Activated CD8-positive, alpha-beta memory T cell treated with anti-CD3 and anti-CD28 coated beads, Interleukin-2, amount 10 ng/mL, durations not matched to agents 7 days and 5 days (primary cell): ENCODE measurements at regions not wholly inside any gene's neighbourhood (a gene's known extent, or its start where the extent isn't known, plus 50 kb on each side); places are given as distances from the start of the nearest gene placed in this dataset.

ENCODE experiments used
- ATAC-seq: fragments of 150-1000 bp; cut with Tn5 transposase; one replicate; pipeline ENCODE4 v1.10.0; 2021; ENCODE audit warnings: moderate library complexity
- CTCF ChIA-PET: fragments of 350-600 bp; sonication (Branson Sonifier 250); formaldehyde crosslinking; loops from one replicate; lab custom pipeline; 2021; ENCODE audit warnings: antibody characterized with exemption; lab: Charles Lee
- DNase-seq: peaks from one replicate; pipeline ENCODE4 v3.0.0-alpha.2; 2020
- H3K27ac Mint-ChIP-seq: one replicate; pipeline ENCODE4 v1.8.0; 2021; ENCODE audit warnings: mild to moderate bottlenecking, mixed read lengths
- H3K27me3 Mint-ChIP-seq: one replicate; pipeline ENCODE4 v1.8.0; 2021; ENCODE audit warnings: mixed read lengths
- H3K36me3 Mint-ChIP-seq: one replicate; pipeline ENCODE4 v1.8.0; 2021; ENCODE audit warnings: mild to moderate bottlenecking, mixed read lengths
- H3K4me1 Mint-ChIP-seq: one replicate; pipeline ENCODE4 v1.8.0; 2021; ENCODE audit warnings: mixed read lengths
- H3K4me3 Mint-ChIP-seq: one replicate; pipeline ENCODE4 v1.8.0; 2021; ENCODE audit warnings: mild to moderate bottlenecking, moderate library complexity, mixed read lengths
- H3K9me3 Mint-ChIP-seq: one replicate; pipeline ENCODE4 v1.8.0; 2022; ENCODE audit warnings: low read depth, mixed read lengths

- peaks cover 6% of the 10 kb centered on the region for H3K9me3 Mint-ChIP-seq
- ATAC-seq (no peak), DNase-seq (no peak)
- CTCF ChIA-PET, result interaction anchor here (1.4 kb wide), 1 partner anchor 9 kb away, joined by 5 read pairs; no protein-coding TSS in a partner anchor
- no peak overlapping the region for H3K4me3 Mint-ChIP-seq
- no peak overlapping the region for H3K27ac Mint-ChIP-seq
- H3K27me3 Mint-ChIP-seq, result no peaks in the 10 kb centered on the region
- peaks cover 3% of the 10 kb centered on the region for H3K36me3 Mint-ChIP-seq
- no peaks in the 10 kb centered on the region for H3K4me1 Mint-ChIP-seq
These were observed 76.2 kb upstream of the IL2 start for GRCh38 chr4:122532766-122533165.

DNA sequence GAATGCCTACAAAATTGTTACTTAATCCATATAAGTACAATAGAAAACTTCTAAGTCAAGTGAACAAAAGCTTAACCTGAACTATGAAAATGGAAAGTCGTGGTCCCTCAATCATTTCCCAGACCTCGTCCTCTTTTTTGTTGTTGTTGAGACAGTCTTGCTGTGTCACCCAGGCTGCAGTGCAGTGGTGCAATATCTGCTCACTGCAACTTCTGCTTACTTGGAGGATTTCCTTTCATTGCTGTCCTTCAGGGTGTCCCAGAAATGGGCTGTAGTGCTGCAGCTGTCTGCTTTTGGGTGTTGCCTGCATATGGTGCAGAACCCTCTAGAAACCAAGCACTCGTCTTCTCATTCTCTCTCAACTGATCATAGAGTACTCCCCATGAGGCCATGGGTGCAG lies 75.0 kb upstream of the IL2 start:
- no peak overlapping the region for H3K27ac Mint-ChIP-seq
- no peaks in the 10 kb centered on the region for H3K27me3 Mint-ChIP-seq
- no peaks in the 10 kb centered on the region for H3K4me1 Mint-ChIP-seq
- DNase-seq (no peak), ATAC-seq (no peak)
- CTCF ChIA-PET, result no interaction called here
- no peak overlapping the region for H3K4me3 Mint-ChIP-seq
- peaks cover 3% of the 10 kb centered on the region for H3K36me3 Mint-ChIP-seq
- H3K9me3 Mint-ChIP-seq, result peaks cover 6% of the 10 kb centered on the region

GRCh38 chr4:122531038-122531437 lies 74.5 kb upstream of the IL2 start:
- H3K27ac Mint-ChIP-seq, result no peak overlapping the region
- H3K36me3 Mint-ChIP-seq, result peaks cover 2% of the 10 kb centered on the region
- DNase-seq (no peak), ATAC-seq (no peak)
- no peak overlapping the region for H3K4me3 Mint-ChIP-seq
- no peaks in the 10 kb centered on the region for H3K27me3 Mint-ChIP-seq
- H3K9me3 Mint-ChIP-seq, result peaks cover 6% of the 10 kb centered on the region
- no peaks in the 10 kb centered on the region for H3K4me1 Mint-ChIP-seq
- CTCF ChIA-PET, result no interaction called here

DNA sequence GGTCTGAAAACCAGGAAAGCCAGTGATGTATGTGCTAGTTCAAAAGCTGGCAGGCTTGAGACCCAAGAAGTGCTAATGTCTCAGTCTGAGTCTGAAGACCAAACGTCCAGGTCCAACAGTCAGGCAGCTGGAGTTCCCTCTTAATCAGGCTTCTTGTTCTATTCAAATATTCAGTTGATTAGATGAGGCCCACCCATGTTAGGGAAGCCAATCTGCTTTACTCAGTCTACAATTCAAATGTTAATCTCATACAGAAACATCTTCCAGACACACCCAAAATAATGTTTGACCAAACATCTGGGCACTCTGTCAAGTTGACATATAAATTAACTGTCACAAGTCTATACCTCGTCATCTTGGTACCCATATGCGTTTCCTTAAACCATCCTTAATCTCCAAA lies 72.4 kb upstream of the IL2 start:
- no peak overlapping the region for H3K4me3 Mint-ChIP-seq
- CTCF ChIA-PET, result no interaction called here
- H3K27ac Mint-ChIP-seq, result no peak overlapping the region

DNA sequence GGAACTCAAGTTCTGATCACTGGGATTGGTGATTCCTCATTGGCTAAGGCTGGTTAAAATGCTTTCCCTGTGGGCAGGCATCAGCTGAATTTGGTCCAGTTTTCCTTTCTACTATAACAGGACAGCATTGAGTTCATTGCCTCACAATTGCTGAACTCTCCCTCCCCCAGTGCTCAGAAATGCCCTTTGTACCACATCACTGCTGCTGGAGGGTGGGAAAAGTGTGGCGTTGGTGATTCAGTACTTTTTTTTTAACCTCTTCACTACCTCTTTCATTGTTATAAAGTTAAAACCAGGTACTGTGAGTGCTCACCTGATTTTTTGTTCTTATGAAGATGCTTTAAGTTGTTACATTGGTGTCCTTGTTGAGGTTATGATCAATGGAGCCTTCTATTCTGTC lies 69.3 kb upstream of the IL2 start:
- ATAC-seq (no peak), DNase-seq (no peak)
- CTCF ChIA-PET, result no interaction called here

More for the DNA sequence above, 72.4 kb upstream of the IL2 start:
- DNase-seq, result no peak
- peaks cover 5% of the 10 kb centered on the region for H3K36me3 Mint-ChIP-seq
- no peaks in the 10 kb centered on the region for H3K9me3 Mint-ChIP-seq
- peaks cover 2% of the 10 kb centered on the region for H3K27me3 Mint-ChIP-seq
- ATAC-seq, result no peak
- H3K4me1 Mint-ChIP-seq, result no peaks in the 10 kb centered on the region

GRCh38 chr4:122524176-122524575 lies 67.7 kb upstream of the IL2 start:
- no peak for ATAC-seq
- Mint-ChIP-seq H3K9me3 (no peaks in the 10 kb centered on the region), H3K4me3 (no peak overlapping the region), H3K27ac (no peak overlapping the region), H3K36me3 (peaks cover 9% of the 10 kb centered on the region), H3K4me1 (no peaks in the 10 kb centered on the region), H3K27me3 (peaks cover 5% of the 10 kb centered on the region)
- no peak for DNase-seq
- CTCF ChIA-PET, result no interaction called here

More for the DNA sequence above, 69.3 kb upstream of the IL2 start:
- Mint-ChIP-seq H3K36me3 (peaks cover 7% of the 10 kb centered on the region), H3K27ac (no peak overlapping the region), H3K4me1 (no peaks in the 10 kb centered on the region), H3K27me3 (peaks cover 2% of the 10 kb centered on the region), H3K4me3 (no peak overlapping the region), H3K9me3 (no peaks in the 10 kb centered on the region)

DNA sequence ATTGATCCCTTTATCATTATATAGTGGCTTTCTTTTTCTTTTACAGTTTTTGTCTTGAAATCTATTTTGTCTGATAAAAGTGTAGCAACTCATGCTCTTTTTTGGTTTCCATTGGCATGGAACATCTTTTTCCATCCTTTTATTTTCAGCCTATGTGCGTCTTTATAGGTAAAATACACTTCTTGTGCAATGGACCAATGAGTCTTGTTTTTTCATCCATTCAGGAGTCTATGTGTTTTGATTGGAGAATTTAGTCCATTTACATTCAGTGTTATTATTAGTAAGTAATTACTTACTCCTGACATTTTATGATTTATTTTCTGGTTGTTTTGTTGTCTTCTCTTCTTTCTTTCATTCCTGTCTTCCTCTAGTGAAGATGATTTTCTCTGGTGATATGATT lies 66.4 kb upstream of the IL2 start:
- Mint-ChIP-seq H3K27ac (no peak overlapping the region), H3K9me3 (no peaks in the 10 kb centered on the region), H3K36me3 (peaks cover 9% of the 10 kb centered on the region), H3K27me3 (peaks cover 5% of the 10 kb centered on the region), H3K4me1 (no peaks in the 10 kb centered on the region), H3K4me3 (no peak overlapping the region)
- CTCF ChIA-PET, result no interaction called here
- ATAC-seq (no peak), DNase-seq (no peak)

DNA sequence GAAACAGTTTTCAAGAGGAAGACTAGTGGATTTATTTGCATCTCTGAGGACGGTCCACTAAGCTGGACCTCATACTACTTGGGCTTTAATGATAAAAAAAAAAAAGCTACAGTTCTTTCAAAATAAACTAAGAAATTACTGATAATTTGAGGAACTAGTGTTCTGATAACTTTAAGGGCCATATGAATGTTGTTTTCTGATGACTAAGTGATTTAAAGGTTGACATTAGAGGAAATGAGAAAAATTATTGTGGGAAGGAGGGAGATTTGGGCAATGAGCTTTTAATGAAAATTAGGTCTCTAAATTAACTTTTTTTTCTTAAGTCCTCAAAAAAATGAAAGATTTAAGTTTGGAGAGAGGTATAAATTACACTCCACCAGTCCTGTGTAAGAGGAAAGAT lies 60.8 kb upstream of the IL2 start:
- peaks cover 6% of the 10 kb centered on the region for H3K27me3 Mint-ChIP-seq
- no peak overlapping the region for H3K27ac Mint-ChIP-seq
- no peak overlapping the region for H3K4me3 Mint-ChIP-seq
- no peak for DNase-seq
- no peaks in the 10 kb centered on the region for H3K9me3 Mint-ChIP-seq
- H3K36me3 Mint-ChIP-seq, result peaks cover 2% of the 10 kb centered on the region
- H3K4me1 Mint-ChIP-seq, result no peaks in the 10 kb centered on the region
- CTCF ChIA-PET, result no interaction called here
- no peak for ATAC-seq

GRCh38 chr4:122516376-122516775 lies 59.9 kb upstream of the IL2 start:
- CTCF ChIA-PET, result no interaction called here
- Mint-ChIP-seq H3K4me3 (no peak overlapping the region), H3K9me3 (no peaks in the 10 kb centered on the region), H3K36me3 (peaks cover 2% of the 10 kb centered on the region), H3K4me1 (no peaks in the 10 kb centered on the region), H3K27ac (no peak overlapping the region), H3K27me3 (peaks cover 10% of the 10 kb centered on the region)
- DNase-seq (no peak), ATAC-seq (no peak)

DNA sequence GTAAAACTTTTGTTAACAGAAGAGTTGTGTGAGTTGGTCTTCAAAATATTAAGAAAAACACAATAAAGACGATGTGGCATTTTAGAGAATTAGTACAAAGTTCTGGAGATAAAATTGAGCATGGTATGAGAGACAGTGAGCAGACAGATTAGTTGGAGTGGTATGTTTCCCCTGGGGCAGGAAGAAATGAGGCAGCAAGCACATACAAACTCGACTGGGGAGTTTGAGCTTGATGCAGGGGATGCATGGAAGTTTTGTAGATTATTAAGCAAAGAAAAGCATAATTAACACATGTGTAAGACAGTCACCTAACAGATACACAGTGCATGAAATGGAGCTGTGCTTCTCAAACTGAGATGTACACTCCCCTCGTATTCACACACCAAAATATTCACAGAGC lies 58.1 kb upstream of the IL2 start:
- Mint-ChIP-seq H3K27me3 (peaks cover 6% of the 10 kb centered on the region), H3K4me1 (no peaks in the 10 kb centered on the region), H3K9me3 (no peaks in the 10 kb centered on the region), H3K4me3 (no peak overlapping the region), H3K36me3 (no peaks in the 10 kb centered on the region), H3K27ac (no peak overlapping the region)
- no peak for ATAC-seq
- DNase-seq, result no peak
- CTCF ChIA-PET, result no interaction called here

DNA sequence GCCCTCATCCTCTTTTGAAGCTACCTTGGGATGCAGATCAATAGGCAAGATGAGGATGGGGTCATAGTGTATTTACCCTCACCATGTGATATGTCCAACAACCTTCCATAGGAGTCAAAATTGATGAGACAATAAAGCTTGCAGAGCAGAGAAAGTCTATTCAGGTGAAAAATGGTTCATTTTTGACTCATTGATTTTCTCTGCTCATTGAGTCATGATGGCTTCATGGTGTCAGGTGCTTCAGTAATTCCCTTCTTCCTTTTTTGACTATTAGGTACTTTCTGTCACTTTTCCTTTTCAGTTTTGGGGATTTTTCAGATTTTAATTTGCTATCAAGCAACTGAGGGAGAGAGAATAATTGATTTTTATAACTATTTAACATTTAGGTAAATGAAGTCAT lies 55.9 kb upstream of the IL2 start:
- ATAC-seq, result no peak
- CTCF ChIA-PET, result no interaction called here
- Mint-ChIP-seq H3K9me3 (no peaks in the 10 kb centered on the region), H3K4me3 (no peak overlapping the region), H3K36me3 (no peaks in the 10 kb centered on the region), H3K27ac (no peak overlapping the region), H3K4me1 (peaks cover 10% of the 10 kb centered on the region), H3K27me3 (peaks cover 6% of the 10 kb centered on the region)
- DNase-seq, result no peak

GRCh38 chr4:122508083-122508482 lies 51.6 kb upstream of the IL2 start:
- DNase-seq (no peak), ATAC-seq (peak; percentile 67)
- Mint-ChIP-seq H3K4me3 (no peak overlapping the region), H3K27ac (no peak overlapping the region), H3K27me3 (peaks cover 4% of the 10 kb centered on the region), H3K9me3 (no peaks in the 10 kb centered on the region), H3K4me1 (peaks cover 19% of the 10 kb centered on the region), H3K36me3 (no peaks in the 10 kb centered on the region)
- CTCF ChIA-PET, result no interaction called here
